Right lobe of liver (tissue), 4 donors: ENCODE measurements at regions not wholly inside any gene's neighbourhood (a gene's known extent, or its start where the extent isn't known, plus 50 kb on each side); places are given as distances from the start of the nearest gene placed in this dataset.

Experiments
- POLR2A ChIP-seq: fragments of 450-650 bp; IDR thresholded peaks from one replicate; pipeline ENCODE4 v1.6.1; 2017; ENCODE audit warnings: antibody characterized with exemption, mild to moderate bottlenecking
- TF ChIP-seq, protein P1 (sequence below), 4 donors: fragments of 200-600 bp in 3 of 4; fragments of 450-650 bp in 1 of 4; IDR thresholded peaks; one replicate each; pipeline versions ENCODE4 v1.5.1 to v1.8.0; 2016 to 2022; ENCODE audit warnings: antibody characterized with exemption in 4 of 4, mild to moderate bottlenecking in 2 of 4
- donor health status: DM: no; HTN: no; CAD: no.
- donor health status: DM: no; HTN: no; CAD: no.
- donor health status: DM: no; HTN: yes; CAD: no.

DNA sequence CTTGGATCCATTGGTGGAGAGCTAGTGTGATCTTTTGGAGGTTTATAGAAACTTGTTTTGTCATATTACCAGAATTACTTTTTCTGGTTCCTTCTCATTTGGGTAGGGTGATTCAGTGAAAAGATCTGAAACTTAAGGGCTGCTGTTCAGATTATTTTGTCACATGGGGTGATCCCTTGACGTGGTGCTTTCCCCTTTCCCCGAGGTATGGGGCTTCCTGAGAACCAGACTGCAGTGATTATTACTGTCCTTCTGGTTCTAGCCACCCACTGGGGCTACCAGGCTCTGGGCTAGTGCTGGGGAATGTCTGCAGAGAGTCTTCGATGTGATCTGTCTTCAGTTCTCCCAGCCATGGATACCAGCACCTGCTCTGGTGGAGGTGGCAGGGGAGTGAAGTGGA is 1030.0 kb downstream of the GRM8 start:
- TF ChIP-seq POLR2A: no peak
- TF ChIP-seq, protein P1, sequence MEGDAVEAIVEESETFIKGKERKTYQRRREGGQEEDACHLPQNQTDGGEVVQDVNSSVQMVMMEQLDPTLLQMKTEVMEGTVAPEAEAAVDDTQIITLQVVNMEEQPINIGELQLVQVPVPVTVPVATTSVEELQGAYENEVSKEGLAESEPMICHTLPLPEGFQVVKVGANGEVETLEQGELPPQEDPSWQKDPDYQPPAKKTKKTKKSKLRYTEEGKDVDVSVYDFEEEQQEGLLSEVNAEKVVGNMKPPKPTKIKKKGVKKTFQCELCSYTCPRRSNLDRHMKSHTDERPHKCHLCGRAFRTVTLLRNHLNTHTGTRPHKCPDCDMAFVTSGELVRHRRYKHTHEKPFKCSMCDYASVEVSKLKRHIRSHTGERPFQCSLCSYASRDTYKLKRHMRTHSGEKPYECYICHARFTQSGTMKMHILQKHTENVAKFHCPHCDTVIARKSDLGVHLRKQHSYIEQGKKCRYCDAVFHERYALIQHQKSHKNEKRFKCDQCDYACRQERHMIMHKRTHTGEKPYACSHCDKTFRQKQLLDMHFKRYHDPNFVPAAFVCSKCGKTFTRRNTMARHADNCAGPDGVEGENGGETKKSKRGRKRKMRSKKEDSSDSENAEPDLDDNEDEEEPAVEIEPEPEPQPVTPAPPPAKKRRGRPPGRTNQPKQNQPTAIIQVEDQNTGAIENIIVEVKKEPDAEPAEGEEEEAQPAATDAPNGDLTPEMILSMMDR (IDR thresholded peaks at IDR 0.05): no peak
